NCI-H526 treated with DMSO at 0.1 percent for 48 hours (cell line): ENCODE measurements at regions not wholly inside any gene's neighbourhood (a gene's known extent, or its start where the extent isn't known, plus 50 kb on each side); places are given as distances from the start of the nearest gene placed in this dataset.

ENCODE experiments used
- DNase-seq: peaks from one replicate; lab custom pipeline; 2025; lab: John Stamatoyannopoulos, UW

GRCh38 chr1:87194856-87195255 lies 133.8 kb upstream of the LMO4 start:
- DNase-seq = no peak

DNA sequence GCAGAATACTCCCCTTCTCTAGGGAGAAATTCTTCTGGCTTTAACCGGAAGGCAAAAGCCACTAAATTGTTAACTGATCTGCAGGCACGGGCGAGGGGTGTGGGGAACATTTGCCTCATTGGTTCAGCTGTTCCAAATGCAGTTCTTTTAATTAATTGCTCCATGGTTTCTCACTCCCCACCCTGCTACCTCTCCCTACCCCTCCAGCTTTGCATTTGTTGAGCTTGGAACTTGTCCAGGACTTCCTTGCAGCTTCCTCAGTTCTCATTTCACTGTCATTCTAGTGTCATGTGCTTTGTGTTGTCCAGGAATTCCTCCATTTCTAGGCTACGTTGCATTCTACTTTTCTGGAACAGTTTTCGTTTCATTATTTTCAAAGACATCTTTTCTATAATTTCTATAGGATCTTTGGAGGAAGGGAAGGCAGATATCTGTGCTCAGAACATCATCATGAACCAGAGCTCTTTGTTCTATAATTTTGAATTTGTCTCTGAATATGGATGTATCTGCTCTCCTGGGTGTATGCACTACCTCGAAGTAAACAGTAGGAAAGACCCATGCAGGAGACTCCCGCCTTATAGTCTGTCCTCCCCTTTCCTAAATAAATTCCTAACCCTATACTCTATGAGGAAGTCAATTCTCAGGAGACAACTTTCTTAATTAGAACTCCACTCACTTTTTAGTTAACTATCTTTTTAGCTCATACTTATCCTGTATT lies 132.4 kb upstream of the LMO4 start:
- no peak for DNase-seq

GRCh38 chr1:87197156-87197555 lies 131.5 kb upstream of the LMO4 start:
- DNase-seq = no peak

DNA sequence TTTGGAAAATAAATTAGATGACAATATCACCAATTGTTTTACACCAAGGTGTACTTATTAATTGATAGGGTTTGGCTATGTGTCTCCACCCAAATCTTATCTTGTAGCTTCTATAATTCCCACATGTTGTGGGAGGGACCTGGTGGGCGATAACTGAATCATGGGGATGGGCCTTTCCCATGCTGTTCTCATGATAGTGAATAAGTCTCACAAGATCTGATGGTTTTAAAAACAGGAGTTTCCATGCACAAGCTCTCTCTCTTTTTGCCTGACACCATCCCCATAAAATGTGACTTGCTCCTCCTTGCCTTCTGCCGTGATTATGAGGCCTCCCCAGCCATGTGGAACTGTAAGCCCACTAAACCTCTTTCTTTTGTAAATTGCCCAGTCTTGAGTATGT lies 131.0 kb upstream of the LMO4 start:
- DNase-seq = no peak

DNA sequence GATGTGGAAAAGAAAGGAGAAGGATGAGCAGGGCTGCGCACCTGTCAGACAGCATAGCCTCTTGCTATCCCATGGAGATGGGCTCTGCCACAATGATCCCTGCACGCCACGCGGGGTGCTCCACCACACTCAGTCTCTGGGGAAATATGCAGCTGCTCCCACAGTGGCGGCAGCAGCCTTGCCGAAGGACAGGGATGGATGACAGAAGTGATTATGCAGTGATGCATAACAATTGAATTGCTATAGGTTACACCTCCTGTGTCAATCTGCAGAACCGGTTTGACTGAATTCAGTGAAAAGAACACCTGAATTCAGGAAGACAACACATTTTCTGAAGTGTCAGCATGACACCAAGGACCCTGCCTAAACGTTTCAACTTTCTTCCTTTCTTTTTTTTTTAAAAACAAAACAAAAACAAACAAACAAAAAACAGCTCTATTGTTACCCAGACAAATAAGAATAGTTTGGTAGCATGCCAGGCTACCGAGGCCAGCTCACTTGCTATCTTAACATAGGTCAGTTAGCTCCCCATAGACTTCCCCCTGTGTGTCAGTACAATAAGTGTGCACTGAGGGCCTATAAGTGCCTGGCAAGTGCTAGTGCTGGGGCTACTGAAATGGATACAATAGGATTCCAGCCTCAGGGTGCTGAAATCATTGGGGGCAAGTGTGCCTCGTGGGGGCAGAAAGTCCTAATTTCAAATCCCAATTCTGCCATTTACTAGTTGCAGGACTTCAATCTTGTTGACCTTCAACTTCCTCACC lies 127.6 kb upstream of the LMO4 start:
- DNase-seq = peak; percentile 87

GRCh38 chr1:87201768-87202167 lies 126.9 kb upstream of the LMO4 start:
- no peak for DNase-seq

GRCh38 chr1:87202451-87202850 lies 126.2 kb upstream of the LMO4 start:
- no peak for DNase-seq

- DNase-seq = no peak
Measured at GRCh38 chr1:87202922-87203655, 125.6 kb upstream of the LMO4 start.

- no peak for DNase-seq
Measured at GRCh38 chr1:87203904-87204303, 124.8 kb upstream of the LMO4 start.

DNA sequence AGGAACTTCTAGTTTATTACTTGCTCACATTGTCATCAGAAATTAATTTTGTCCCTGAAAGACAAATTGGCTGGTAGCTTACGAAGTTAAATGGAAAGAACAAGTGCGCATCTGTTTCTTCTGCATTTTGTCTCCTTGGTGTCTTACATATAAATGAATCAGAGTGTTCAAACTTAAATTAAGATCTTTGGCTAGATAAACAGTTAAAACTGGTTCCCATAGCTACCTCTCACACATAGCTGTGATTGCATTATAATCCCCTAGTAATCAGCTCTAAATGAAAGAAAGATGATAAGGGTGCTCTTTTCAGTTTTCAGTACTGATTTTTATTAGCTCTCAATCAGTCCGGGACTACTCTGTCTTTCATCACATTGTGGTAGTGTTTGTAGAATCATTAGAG lies 124.2 kb upstream of the LMO4 start:
- no peak for DNase-seq

DNA sequence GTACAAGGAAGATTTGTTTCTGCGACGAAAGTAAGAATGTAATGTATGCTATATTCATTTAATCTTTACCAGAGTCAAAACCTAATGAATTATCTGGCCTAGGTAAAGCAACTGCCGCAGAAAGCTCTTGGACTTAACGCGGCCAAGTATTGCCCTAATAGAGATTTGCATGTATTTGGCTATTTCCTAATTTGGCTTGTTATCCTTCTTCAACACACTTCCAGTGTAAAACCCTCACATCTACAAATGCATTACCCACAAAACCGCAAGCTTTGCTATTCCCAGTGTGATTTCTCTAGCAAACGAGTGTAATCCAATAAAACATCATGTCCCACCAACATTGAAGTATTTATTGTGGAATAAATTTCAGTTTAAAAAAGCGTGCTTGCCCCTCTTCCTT lies 123.8 kb upstream of the LMO4 start:
- peak; percentile 59 for DNase-seq

GRCh38 chr1:87206044-87206831 lies 122.4 kb upstream of the LMO4 start:
- no peak for DNase-seq

DNA sequence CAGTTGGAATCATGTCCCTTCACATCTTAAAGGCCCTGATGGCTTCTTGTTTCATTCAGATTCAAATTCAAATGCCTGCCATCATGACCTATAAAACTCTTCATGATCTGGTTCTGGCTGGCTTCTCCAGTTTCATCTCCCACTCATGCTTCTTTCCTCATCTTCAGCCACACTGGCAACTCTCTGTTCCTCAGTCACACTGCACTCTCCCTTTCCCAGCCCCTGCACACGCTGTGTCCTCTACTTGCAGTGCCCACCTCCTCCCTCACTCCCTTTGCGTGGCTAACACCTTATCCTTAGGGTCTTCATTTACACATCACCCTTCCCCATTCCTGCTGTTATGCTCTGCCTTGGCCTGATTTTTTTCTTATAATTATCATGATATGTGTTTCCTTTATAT lies 120.6 kb upstream of the LMO4 start:
- DNase-seq = no peak

GRCh38 chr1:87208931-87209330 lies 119.7 kb upstream of the LMO4 start:
- no peak for DNase-seq

GRCh38 chr1:87210151-87210550 lies 118.5 kb upstream of the LMO4 start:
- DNase-seq = no peak

DNA sequence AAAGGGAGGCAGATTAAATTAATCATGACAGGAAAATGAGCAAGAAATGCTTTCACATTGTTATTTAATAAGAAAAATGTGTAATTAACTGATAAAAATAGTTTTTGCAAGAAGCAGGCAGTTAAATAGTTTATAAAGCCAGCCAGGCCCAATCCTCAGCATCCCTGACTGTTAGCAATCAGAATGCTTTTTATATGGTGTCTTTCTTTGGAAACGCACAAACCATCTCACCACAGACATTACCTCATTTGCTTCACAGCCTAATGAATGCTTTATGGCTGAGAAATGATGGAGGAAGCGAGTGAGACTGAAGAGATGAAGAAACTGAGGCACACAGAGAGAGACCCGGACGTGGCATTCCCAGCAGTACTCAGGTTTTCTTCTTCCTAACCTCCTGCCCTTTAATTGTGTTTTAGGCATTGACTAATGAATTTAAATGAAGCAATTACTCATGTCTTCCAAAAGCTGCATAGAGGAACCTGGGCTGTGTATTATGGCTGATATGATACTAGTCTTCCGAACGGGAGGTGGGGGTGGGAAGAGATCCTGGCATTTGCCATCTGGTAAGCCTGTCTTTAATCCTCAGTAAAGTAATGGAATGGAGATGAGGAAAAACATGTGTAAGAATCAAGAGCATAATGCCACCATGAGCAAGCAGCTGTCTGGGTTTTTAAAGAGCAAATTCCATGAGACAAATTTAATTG lies 116.1 kb upstream of the LMO4 start:
- DNase-seq = no peak

GRCh38 chr1:87213135-87213515 lies 115.6 kb upstream of the LMO4 start:
- no peak for DNase-seq

GRCh38 chr1:87215592-87215991 lies 113.1 kb upstream of the LMO4 start:
- no peak for DNase-seq

GRCh38 chr1:87218618-87219017 lies 110.1 kb upstream of the LMO4 start:
- no peak for DNase-seq

GRCh38 chr1:87219141-87219540 lies 109.5 kb upstream of the LMO4 start:
- DNase-seq = no peak

GRCh38 chr1:87219626-87220025 lies 109.1 kb upstream of the LMO4 start:
- no peak for DNase-seq

DNA sequence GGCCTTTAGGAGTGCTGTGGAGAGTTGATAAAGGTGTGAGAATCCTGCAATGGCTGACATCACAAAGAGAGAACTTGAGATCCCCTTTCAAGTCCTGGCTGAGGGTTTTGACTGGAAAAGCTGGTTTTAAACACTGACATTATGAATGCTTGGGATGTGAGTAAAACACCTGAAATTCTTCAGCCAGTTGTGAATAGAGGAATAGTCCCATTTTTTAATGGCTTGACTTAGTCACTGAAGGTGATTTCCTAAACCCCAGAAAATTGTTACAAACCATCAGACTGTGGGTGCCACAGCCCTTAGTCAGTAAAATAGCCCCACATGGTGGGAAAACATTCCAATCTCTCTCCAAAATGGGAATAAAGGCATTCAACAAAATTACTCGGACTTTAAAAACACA lies 107.7 kb upstream of the LMO4 start:
- DNase-seq = no peak
